HL-60 (cell line): ENCODE measurements at regions not wholly inside any gene's neighbourhood (a gene's known extent, or its start where the extent isn't known, plus 50 kb on each side); places are given as distances from the start of the nearest gene placed in this dataset.

Experiments
- DNase-seq, 2 experiments: peaks; one replicate each; pipeline ENCODE4 v3.0.0-alpha.2; 2010 to 2020; ENCODE audit warnings: low read depth in 1 of 2, low spot score in 1 of 2
- H3K27ac ChIP-seq: fragments of 250-450 bp; sonication (Bioruptor Pico); replicated peaks from 2 replicates; pipeline ENCODE4 v1.5.1; 2020; ENCODE audit warnings: mild to moderate bottlenecking, moderate library complexity
- H3K27me3 ChIP-seq: fragments of 250-450 bp; sonication (Bioruptor Pico); 2 replicates; pipeline ENCODE4 v1.5.1; 2021; ENCODE audit warnings: mild to moderate bottlenecking, moderate library complexity; ENCODE audit not compliant: insufficient read depth, poor library complexity, severe bottlenecking
- H3K4me3 ChIP-seq: replicated peaks from 2 replicates; pipeline ENCODE4 v1.5.1; 2011; ENCODE audit warnings: mild to moderate bottlenecking, control low read depth, low read length; ENCODE audit not compliant: insufficient read depth
- CTCF ChIP-seq: IDR thresholded peaks from one replicate; pipeline ENCODE4 v1.5.1; 2011; ENCODE audit warnings: low read length, control low read depth, inconsistent platforms; ENCODE audit not compliant: insufficient read depth
- GABPA ChIP-seq: IDR thresholded peaks from 2 replicates; pipeline ENCODE4 v1.6.1; 2012; ENCODE audit warnings: low read depth
- POLR2AphosphoS5 ChIP-seq: IDR thresholded peaks from 2 replicates; pipeline ENCODE4 v1.6.1; 2012; ENCODE audit warnings: low read depth
- REST ChIP-seq: IDR thresholded peaks from 2 replicates; pipeline ENCODE4 v1.6.1; 2012; ENCODE audit warnings: low read depth; ENCODE audit not compliant: insufficient replicate concordance
- SPI1 ChIP-seq: IDR thresholded peaks from 2 replicates; pipeline ENCODE4 v1.6.1; 2012; ENCODE audit warnings: low read depth, mild to moderate bottlenecking, borderline replicate concordance

- TF ChIP-seq CTCF (no peak), GABPA (no peak), POLR2AphosphoS5 (no peak), SPI1 (no peak), REST (no peak)
- no peak for DNase-seq
- Histone ChIP-seq H3K4me3 (no peak overlapping the region), H3K27ac (no peak overlapping the region), H3K27me3 (no peaks in the 10 kb centered on the region)
Observed at GRCh38 chr2:12074845-12075217, 328.4 kb downstream of the LPIN1 start.

GRCh38 chr2:12075603-12076002 is 329.2 kb downstream of the LPIN1 start:
- Histone ChIP-seq H3K4me3 (no peak overlapping the region), H3K27ac (no peak overlapping the region), H3K27me3 (no peaks in the 10 kb centered on the region)
- no peak for TF ChIP-seq CTCF
- no peak for TF ChIP-seq GABPA
- TF ChIP-seq SPI1 = no peak
- no peak for DNase-seq

- no peaks in the 10 kb centered on the region for H3K27me3 ChIP-seq
- no peak overlapping the region for H3K4me3 ChIP-seq
- DNase-seq = no peak
- no peak for TF ChIP-seq GABPA
- TF ChIP-seq SPI1 = no peak
- TF ChIP-seq POLR2AphosphoS5 = no peak
- TF ChIP-seq REST = no peak
- no peak for TF ChIP-seq CTCF
- no peak overlapping the region for H3K27ac ChIP-seq
Observed at GRCh38 chr2:12076810-12077209, 330.4 kb downstream of the LPIN1 start.

GRCh38 chr2:12080360-12080759 is 333.9 kb downstream of the LPIN1 start:
- no peak for TF ChIP-seq POLR2AphosphoS5

More at GRCh38 chr2:12080360-12080759, 333.9 kb downstream of the LPIN1 start:
- Histone ChIP-seq H3K4me3 (no peak overlapping the region), H3K27ac (no peak overlapping the region), H3K27me3 (no peaks in the 10 kb centered on the region)
- no peak for DNase-seq
